ENCODE measurements at regions not wholly inside any gene's neighbourhood (a gene's known extent, or its start where the extent isn't known, plus 50 kb on each side); places are given as distances from the start of the nearest gene placed in this dataset.

- TF ChIP-seq PPARA (CRISPR knock-in tag; IDR thresholded peaks at IDR 0.05; ENCODE audit: borderline replicate concordance) = no peak
- TF ChIP-seq CSDC2 (CRISPR knock-in tag; IDR thresholded peaks at IDR 0.05) = no peak
- TF ChIP-seq TOX (CRISPR knock-in tag; IDR thresholded peaks at IDR 0.05; ENCODE audit: borderline replicate concordance) = no peak
- no peak for TF ChIP-seq OSR1 (CRISPR knock-in tag; IDR thresholded peaks at IDR 0.05)
- no peak for TF ChIP-seq TSHZ2 (CRISPR knock-in tag; IDR thresholded peaks at IDR 0.05)
- no peak for TF ChIP-seq ZFP30 (CRISPR knock-in tag; IDR thresholded peaks at IDR 0.05)
- TF ChIP-seq ZNF565 (CRISPR knock-in tag; conservative IDR thresholded peaks at IDR 0.05; ENCODE audit: low read depth) = no peak
- no peak for TF ChIP-seq ZFP3 (CRISPR knock-in tag; IDR thresholded peaks at IDR 0.05)
- TF ChIP-seq POU6F1 (CRISPR knock-in tag; IDR thresholded peaks at IDR 0.05; ENCODE audit: borderline replicate concordance, low read depth) = no peak
- TF ChIP-seq ZNF8 (CRISPR knock-in tag; IDR thresholded peaks at IDR 0.05) = no peak
These were observed 145.8 kb downstream of the MRPL14 start (continued) for GRCh38 chr6:43981363-43981990.

- TF ChIP-seq PPARA (CRISPR knock-in tag; IDR thresholded peaks at IDR 0.05; ENCODE audit: borderline replicate concordance) = no peak
- TF ChIP-seq TSHZ2 (CRISPR knock-in tag; IDR thresholded peaks at IDR 0.05) = no peak
- no peak for TF ChIP-seq ZFP3 (CRISPR knock-in tag; IDR thresholded peaks at IDR 0.05)
- TF ChIP-seq OSR1 (CRISPR knock-in tag; IDR thresholded peaks at IDR 0.05) = no peak
- TF ChIP-seq ZNF565 (CRISPR knock-in tag; conservative IDR thresholded peaks at IDR 0.05; ENCODE audit: low read depth) = no peak
- no peak for TF ChIP-seq ZNF70 (CRISPR knock-in tag; IDR thresholded peaks at IDR 0.05)
- TF ChIP-seq BACH2 (CRISPR knock-in tag; IDR thresholded peaks at IDR 0.05; ENCODE audit: borderline replicate concordance) = no peak
- no peak for TF ChIP-seq SNAI2 (CRISPR knock-in tag; IDR thresholded peaks at IDR 0.05)
- TF ChIP-seq ARNTL (CRISPR knock-in tag; IDR thresholded peaks at IDR 0.05; ENCODE audit: borderline replicate concordance, low read depth) = no peak
- no peak for TF ChIP-seq ZNF8 (CRISPR knock-in tag; IDR thresholded peaks at IDR 0.05)
- TF ChIP-seq ZFP30 (CRISPR knock-in tag; IDR thresholded peaks at IDR 0.05) = no peak
- no peak for TF ChIP-seq TOX (CRISPR knock-in tag; IDR thresholded peaks at IDR 0.05; ENCODE audit: borderline replicate concordance)
- TF ChIP-seq ISL1 (CRISPR knock-in tag; IDR thresholded peaks at IDR 0.05) = no peak
- TF ChIP-seq POU6F1 (CRISPR knock-in tag; IDR thresholded peaks at IDR 0.05; ENCODE audit: borderline replicate concordance, low read depth) = no peak
- TF ChIP-seq ZC3H10 (CRISPR knock-in tag; IDR thresholded peaks at IDR 0.05) = no peak
- no peak for ATAC-seq
These were observed 147.1 kb downstream of the MRPL14 start for GRCh38 chr6:43980004-43980795.

- ATAC-seq = no peak
- TF ChIP-seq ESRRG (CRISPR knock-in tag; IDR thresholded peaks at IDR 0.05) (no peak), SNAI2 (CRISPR knock-in tag; IDR thresholded peaks at IDR 0.05) (no peak)
These were observed 147.7 kb downstream of the MRPL14 start for GRCh38 chr6:43979525-43979924.
